Suprapubic skin (tissue), 4 donors: ENCODE measurements at regions not wholly inside any gene's neighbourhood (a gene's known extent, or its start where the extent isn't known, plus 50 kb on each side); places are given as distances from the start of the nearest gene placed in this dataset.

ENCODE experiments used
- DNase-seq, 2 donors: peaks; one replicate each; pipeline ENCODE4 v3.0.0-alpha.2; 2019; ENCODE audit warnings: low spot score in 2 of 2
- H3K27ac ChIP-seq: fragments of 200-600 bp; sonication (generic); one replicate; pipeline ENCODE4 v1.5.1; 2019
- H3K27me3 ChIP-seq: fragments of 200-600 bp; sonication (generic); one replicate; pipeline ENCODE4 v1.5.1; 2019
- H3K36me3 ChIP-seq: fragments of 200-600 bp; sonication (generic); one replicate; pipeline ENCODE4 v1.5.1; 2019
- H3K4me1 ChIP-seq: fragments of 200-600 bp; sonication (generic); one replicate; pipeline ENCODE4 v1.5.1; 2019
- H3K4me3 ChIP-seq: fragments of 200-600 bp; sonication (generic); one replicate; pipeline ENCODE4 v1.5.1; 2019; ENCODE audit warnings: mild to moderate bottlenecking
- H3K9me3 ChIP-seq: fragments of 200-600 bp; sonication (generic); one replicate; pipeline ENCODE4 v1.5.1; 2019
- CTCF ChIP-seq, 2 donors: fragments of 200-600 bp in 1 of 2; fragments of 450-650 bp in 1 of 2; sonication (generic) in 1 of 2; IDR thresholded peaks; one replicate each; pipeline ENCODE4 v1.5.1; 2016 to 2019; ENCODE audit warnings: antibody characterized with exemption in 2 of 2, mild to moderate bottlenecking in 1 of 2, moderate library complexity in 1 of 2
- EP300 ChIP-seq: sonication (generic); formaldehyde crosslinking; IDR thresholded peaks from one replicate; pipeline ENCODE4 v1.6.1; 2017; ENCODE audit warnings: antibody characterized with exemption
- POLR2A ChIP-seq, 2 donors: fragments of 450-650 bp; IDR thresholded peaks; one replicate each; pipeline ENCODE4 v1.6.1; 2017; ENCODE audit warnings: antibody characterized with exemption in 2 of 2, mild to moderate bottlenecking in 2 of 2, moderate library complexity in 2 of 2
- POLR2AphosphoS5 ChIP-seq, 3 donors: sonication (generic); formaldehyde crosslinking; IDR thresholded peaks; one replicate each; pipeline ENCODE4 v1.6.1; 2017; ENCODE audit warnings: antibody characterized with exemption in 3 of 3
- WGBS: methylation state at CpG from one replicate; pipeline ENCODE4 v1.1.5; 2018; 5-methylcytosine and 5-hydroxymethylcytosine counted together

- DNase-seq, result no peak
- Histone ChIP-seq H3K27ac (no peak overlapping the region), H3K4me3 (no peak overlapping the region), H3K9me3 (peaks cover 22% of the 10 kb centered on the region), H3K36me3 (no peaks in the 10 kb centered on the region), H3K4me1 (no peaks in the 10 kb centered on the region), H3K27me3 (no peaks in the 10 kb centered on the region)
- TF ChIP-seq EP300 (no peak), POLR2A (IDR thresholded peaks at IDR 0.05) (no peak), POLR2AphosphoS5 (IDR thresholded peaks at IDR 0.05) (no peak), CTCF (IDR thresholded peaks at IDR 0.05) (no peak)
- 87% methylated on average over 43 of the region's 49 CpGs for WGBS
These were observed 1957.5 kb upstream of the DEFB115 start for GRCh38 chr20:29299811-29300578.

GRCh38 chr20:29300579-29301551 is 1956.6 kb upstream of the DEFB115 start:
- Histone ChIP-seq H3K4me3 (no peak overlapping the region), H3K36me3 (no peaks in the 10 kb centered on the region), H3K27me3 (no peaks in the 10 kb centered on the region), H3K9me3 (peaks cover 22% of the 10 kb centered on the region), H3K27ac (no peak overlapping the region), H3K4me1 (no peaks in the 10 kb centered on the region)
- DNase-seq, result no peak
- 84% methylated on average over 82 of the region's 88 CpGs for WGBS
- no peak for TF ChIP-seq POLR2A (IDR thresholded peaks at IDR 0.05)
- no peak for TF ChIP-seq CTCF (IDR thresholded peaks at IDR 0.05)
- no peak for TF ChIP-seq EP300
- no peak for TF ChIP-seq POLR2AphosphoS5 (IDR thresholded peaks at IDR 0.05)

GRCh38 chr20:29301624-29302259 is 1955.7 kb upstream of the DEFB115 start:
- no peaks in the 10 kb centered on the region for H3K36me3 ChIP-seq
- H3K9me3 ChIP-seq, result peaks cover 19% of the 10 kb centered on the region
- no peak overlapping the region for H3K27ac ChIP-seq
- no peaks in the 10 kb centered on the region for H3K27me3 ChIP-seq
- DNase-seq, result no peak
- H3K4me3 ChIP-seq, result no peak overlapping the region
- WGBS, result 84% methylated on average over 46 of the region's 46 CpGs
- no peaks in the 10 kb centered on the region for H3K4me1 ChIP-seq
- no peak for TF ChIP-seq EP300
- TF ChIP-seq POLR2AphosphoS5 (IDR thresholded peaks at IDR 0.05), result no peak
- no peak for TF ChIP-seq POLR2A (IDR thresholded peaks at IDR 0.05)
- no peak for TF ChIP-seq CTCF (IDR thresholded peaks at IDR 0.05)

GRCh38 chr20:29302979-29303644 is 1954.4 kb upstream of the DEFB115 start:
- 82% methylated on average over 16 of the region's 16 CpGs for WGBS
- Histone ChIP-seq H3K4me1 (no peaks in the 10 kb centered on the region), H3K36me3 (no peaks in the 10 kb centered on the region), H3K27me3 (no peaks in the 10 kb centered on the region), H3K9me3 (peaks cover 19% of the 10 kb centered on the region), H3K27ac (no peak overlapping the region), H3K4me3 (no peak overlapping the region)
- TF ChIP-seq POLR2AphosphoS5 (IDR thresholded peaks at IDR 0.05) (no peak), CTCF (IDR thresholded peaks at IDR 0.05) (no peak), POLR2A (IDR thresholded peaks at IDR 0.05) (no peak), EP300 (no peak)
- no peak for DNase-seq
